ENCODE measurements at regions not wholly inside any gene's neighbourhood (a gene's known extent, or its start where the extent isn't known, plus 50 kb on each side); places are given as distances from the start of the nearest gene placed in this dataset.

DNA sequence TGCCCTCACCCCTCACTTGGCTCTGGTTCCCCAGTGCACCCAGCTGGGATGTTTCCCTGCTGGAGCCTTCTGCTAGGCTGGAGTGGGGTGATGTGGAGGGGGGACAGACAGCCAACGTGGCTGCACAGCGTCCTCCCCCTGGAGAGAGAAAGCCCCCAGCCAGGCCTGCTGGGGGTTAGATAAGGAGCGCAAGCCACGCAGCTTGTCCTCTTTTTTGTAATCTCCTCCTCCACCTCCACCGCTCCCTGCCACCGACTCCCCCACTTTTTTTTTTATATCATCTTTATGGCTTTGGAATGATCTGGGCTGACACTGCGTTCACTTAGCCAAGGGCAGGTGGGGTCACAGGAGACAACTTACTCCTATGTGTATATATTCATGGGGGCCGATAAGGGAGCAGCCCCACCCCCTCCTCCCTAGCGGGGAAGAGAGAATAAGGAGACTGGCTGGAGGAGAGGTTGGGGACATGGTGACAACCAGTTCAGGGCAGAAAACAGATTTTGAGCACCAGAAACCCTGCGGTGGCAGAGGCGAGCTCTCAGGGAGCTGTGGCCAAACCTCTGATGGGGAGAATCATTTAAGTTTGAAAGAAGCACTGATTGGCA is 169.9 kb upstream of the LHX5 start:
- intact Hi-C loops (cut with DNase I) = no loop called here
- Histone ChIP-seq H3K4me1 (peaks cover 0 to 7% (median 2%) of the 10 kb centered on the region in 4 donors), H3K27ac (replicated peaks in 1 of 4) (no peak overlapping the region), H3K36me3 (no peaks in the 10 kb centered on the region), H3K27me3 (peaks cover 0 to 93% (median 12%) of the 10 kb centered on the region in 4 donors), H3K9me3 (no peaks in the 10 kb centered on the region), H3K4me3 (no peak overlapping the region)
- no peak for DNase-seq (ENCODE audit: extremely low spot score)
- TF ChIP-seq POLR2AphosphoS5 (IDR thresholded peaks at IDR 0.05) (no peak), CTCF (IDR thresholded peaks at IDR 0.05) (no peak), EP300 (IDR thresholded peaks at IDR 0.05) (no peak), POLR2A (IDR thresholded peaks at IDR 0.05; ENCODE audit: low read depth) (no peak)
- WGBS = 31% methylated on average over 11 of the region's 11 CpGs

DNA sequence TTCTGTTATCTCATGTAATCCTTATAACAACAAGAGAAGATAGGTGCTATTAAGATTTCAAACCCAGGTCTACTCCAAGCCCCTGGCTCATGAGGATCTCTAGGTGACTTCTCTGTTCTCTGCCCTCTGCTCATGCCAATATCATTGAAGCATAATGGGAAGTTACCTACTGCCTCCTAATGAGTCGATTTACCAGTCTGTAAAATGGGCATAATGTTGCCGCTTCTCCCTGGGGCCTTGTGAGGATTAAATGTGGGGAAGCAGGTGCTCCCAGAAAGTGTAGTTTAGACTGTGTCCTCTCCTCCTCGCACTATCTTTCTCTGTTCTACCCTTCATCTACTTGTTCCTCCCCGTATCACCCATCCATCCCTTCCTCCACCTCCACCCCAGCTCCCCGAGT is 169.2 kb upstream of the LHX5 start:
- TF ChIP-seq POLR2A (IDR thresholded peaks at IDR 0.05; ENCODE audit: low read depth) = no peak
- no peak for TF ChIP-seq EP300 (IDR thresholded peaks at IDR 0.05)
- no peak for TF ChIP-seq POLR2AphosphoS5 (IDR thresholded peaks at IDR 0.05)
- TF ChIP-seq CTCF (IDR thresholded peaks at IDR 0.05) = no peak

GRCh38 chr12:113639474-113639873 is 167.8 kb upstream of the LHX5 start:
- peaks cover 0 to 7% (median 2%) of the 10 kb centered on the region in 4 donors for H3K4me1 ChIP-seq
- H3K9me3 ChIP-seq = no peaks in the 10 kb centered on the region
- TF ChIP-seq EP300 (IDR thresholded peaks at IDR 0.05) (no peak), POLR2A (IDR thresholded peaks at IDR 0.05; ENCODE audit: low read depth) (no peak), POLR2AphosphoS5 (IDR thresholded peaks at IDR 0.05) (no peak), CTCF (IDR thresholded peaks at IDR 0.05) (no peak)
- intact Hi-C loops (cut with DNase I) = no loop called here
- H3K27me3 ChIP-seq = peaks cover 0 to 92% (median 12%) of the 10 kb centered on the region in 4 donors
- WGBS = 78% methylated on average over 9 of the region's 10 CpGs
- no peak for DNase-seq (ENCODE audit: extremely low spot score)
- no peaks in the 10 kb centered on the region for H3K36me3 ChIP-seq
- no peak overlapping the region for H3K4me3 ChIP-seq
- H3K27ac ChIP-seq (replicated peaks in 1 of 4) = no peak overlapping the region

More for the DNA sequence above, 169.2 kb upstream of the LHX5 start:
- intact Hi-C loops (cut with DNase I) = no loop called here
- Histone ChIP-seq H3K36me3 (no peaks in the 10 kb centered on the region), H3K27me3 (peaks cover 0 to 94% (median 12%) of the 10 kb centered on the region in 4 donors), H3K4me1 (peaks cover 0 to 7% (median 2%) of the 10 kb centered on the region in 4 donors), H3K27ac (replicated peaks in 1 of 4) (no peak overlapping the region), H3K4me3 (no peak overlapping the region), H3K9me3 (no peaks in the 10 kb centered on the region)
- WGBS = 63% methylated on average over 5 of the region's 5 CpGs
- no peak for DNase-seq (ENCODE audit: extremely low spot score)

DNA sequence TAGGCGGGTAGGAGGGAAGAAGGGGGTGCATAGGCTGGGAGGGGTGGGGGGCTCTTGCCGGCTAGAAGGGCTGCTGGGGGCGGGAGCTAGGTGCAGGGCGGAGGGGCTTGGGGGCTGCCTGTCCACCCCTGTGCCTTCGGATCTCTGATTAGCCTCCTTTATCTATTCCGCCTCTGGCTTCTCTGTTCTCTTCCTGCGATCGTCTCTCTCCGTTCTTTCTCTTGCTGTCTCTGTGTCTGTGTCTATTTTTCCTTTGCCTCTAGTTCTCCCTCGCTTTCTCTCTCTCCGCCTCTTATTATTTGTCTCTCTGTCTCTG is 166.7 kb upstream of the LHX5 start:
- no peak overlapping the region for H3K27ac ChIP-seq (replicated peaks in 1 of 4)
- H3K36me3 ChIP-seq = no peaks in the 10 kb centered on the region
- H3K4me1 ChIP-seq = peaks cover 0 to 7% (median 2%) of the 10 kb centered on the region in 4 donors
- TF ChIP-seq POLR2AphosphoS5 (IDR thresholded peaks at IDR 0.05) = no peak
- no peak for TF ChIP-seq POLR2A (IDR thresholded peaks at IDR 0.05; ENCODE audit: low read depth)
- TF ChIP-seq EP300 (IDR thresholded peaks at IDR 0.05) = no peak
- no peak for TF ChIP-seq CTCF (IDR thresholded peaks at IDR 0.05)
- intact Hi-C loops (cut with DNase I) = no loop called here
- H3K27me3 ChIP-seq = peaks cover 0 to 87% (median 11%) of the 10 kb centered on the region in 4 donors
- no peaks in the 10 kb centered on the region for H3K9me3 ChIP-seq
- no peak overlapping the region for H3K4me3 ChIP-seq
- 14% methylated on average over 10 of the region's 11 CpGs for WGBS
- DNase-seq (ENCODE audit: extremely low spot score) = no peak

GRCh38 chr12:113634982-113635381 is 163.3 kb upstream of the LHX5 start:
- no peak for DNase-seq (ENCODE audit: extremely low spot score)
- H3K27ac ChIP-seq (replicated peaks in 1 of 4) = no peak overlapping the region
- 36% methylated on average over 8 of the region's 8 CpGs for WGBS
- H3K4me1 ChIP-seq = peaks cover 0 to 7% (median 2%) of the 10 kb centered on the region in 4 donors
- no peak overlapping the region for H3K4me3 ChIP-seq
- peaks cover 0 to 57% (median 8%) of the 10 kb centered on the region in 4 donors for H3K27me3 ChIP-seq
- peaks cover 0 to 22% (median 10%) of the 10 kb centered on the region in 4 donors for H3K9me3 ChIP-seq
- intact Hi-C loops (cut with DNase I) = no loop called here
- H3K36me3 ChIP-seq = no peaks in the 10 kb centered on the region
- TF ChIP-seq CTCF (IDR thresholded peaks at IDR 0.05) (no peak), POLR2AphosphoS5 (IDR thresholded peaks at IDR 0.05) (no peak), POLR2A (IDR thresholded peaks at IDR 0.05; ENCODE audit: low read depth) (no peak), EP300 (IDR thresholded peaks at IDR 0.05) (no peak)

Measured in esophagus muscularis mucosa (tissue), 4 donors.